Activated CD8-positive, alpha-beta memory T cell treated with anti-CD3 and anti-CD28 coated beads for 1 hour (primary cell): ENCODE measurements at regions not wholly inside any gene's neighbourhood (a gene's known extent, or its start where the extent isn't known, plus 50 kb on each side); places are given as distances from the start of the nearest gene placed in this dataset.
"Not testable (repeated sequence)": the region's sequence is repeated elsewhere in the genome, so short reads cannot be mapped to it uniquely, and the experiment has no call there.

Experiments
- DNase-seq, 2 donors: peaks; one replicate each; pipeline ENCODE4 v3.0.0-alpha.2; 2020; ENCODE audit warnings: low read depth in 1 of 2; ENCODE audit errors: extremely low read depth in 1 of 2

- DNase-seq, result no peak
These were observed 515.3 kb downstream of the RMST start for GRCh38 chr12:97977870-97978405.

GRCh38 chr12:97982684-97983083 is 520.1 kb downstream of the RMST start:
- no peak for DNase-seq

GRCh38 chr12:97983796-97984195 is 521.2 kb downstream of the RMST start:
- DNase-seq, result no peak

- DNase-seq, result no peak
These were observed 521.8 kb downstream of the RMST start for GRCh38 chr12:97984436-97984835.

GRCh38 chr12:97984974-97985580 is 522.5 kb downstream of the RMST start:
- no peak for DNase-seq

GRCh38 chr12:97985834-97986233 is 523.2 kb downstream of the RMST start:
- no peak for DNase-seq

- DNase-seq, result not testable (repeated sequence)
These were observed 526.0 kb downstream of the RMST start for GRCh38 chr12:97988588-97988987.

- no peak for DNase-seq
These were observed 525.9 kb upstream of the TMPO start for GRCh38 chr12:97989366-97989940.

GRCh38 chr12:97994746-97995484 is 520.5 kb upstream of the TMPO start:
- no peak for DNase-seq

- no peak for DNase-seq
These were observed 519.8 kb upstream of the TMPO start for GRCh38 chr12:97995559-97995958.

- DNase-seq, result no peak
These were observed 514.0 kb upstream of the TMPO start for GRCh38 chr12:98001430-98001829.

- no peak for DNase-seq
These were observed 512.4 kb upstream of the TMPO start for GRCh38 chr12:98002887-98003493.

- DNase-seq, result no peak
These were observed 507.4 kb upstream of the TMPO start for GRCh38 chr12:98007963-98008362.

GRCh38 chr12:98013560-98013959 is 501.8 kb upstream of the TMPO start:
- no peak for DNase-seq

GRCh38 chr12:98018836-98019235 is 496.6 kb upstream of the TMPO start:
- no peak for DNase-seq

GRCh38 chr12:98020376-98020775 is 495.0 kb upstream of the TMPO start:
- no peak for DNase-seq

GRCh38 chr12:98022961-98023360 is 492.4 kb upstream of the TMPO start:
- no peak for DNase-seq

- DNase-seq, result no peak
These were observed 477.8 kb upstream of the TMPO start for GRCh38 chr12:98037401-98038140.

- no peak for DNase-seq
These were observed 472.7 kb upstream of the TMPO start for GRCh38 chr12:98042668-98043067.

- no peak for DNase-seq
These were observed 470.0 kb upstream of the TMPO start for GRCh38 chr12:98045395-98045794.

- no peak for DNase-seq
These were observed 467.1 kb upstream of the TMPO start for GRCh38 chr12:98048326-98048725.
